PC-9 (cell line): ENCODE measurements at regions not wholly inside any gene's neighbourhood (a gene's known extent, or its start where the extent isn't known, plus 50 kb on each side); places are given as distances from the start of the nearest gene placed in this dataset.

Experiments used
- CTCF ChIP-seq: fragments of 200-600 bp; sonication (generic); conservative IDR thresholded peaks from 2 replicates; pipeline ENCODE4 v1.6.1; 2017; ENCODE audit warnings: mixed run types, antibody characterized with exemption, mild to moderate bottlenecking, moderate library complexity
- EZH2 ChIP-seq: fragments of 200-600 bp; sonication (generic); IDR thresholded peaks from 2 replicates; pipeline ENCODE4 v1.8.0; 2017; ENCODE audit warnings: antibody characterized with exemption, low read depth

GRCh38 chr20:22880277-22880676 lies 154.8 kb upstream of the SSTR4 start:
- TF ChIP-seq CTCF: no peak
- no peak for TF ChIP-seq EZH2
